DND-41 (cell line): ENCODE measurements at regions not wholly inside any gene's neighbourhood (a gene's known extent, or its start where the extent isn't known, plus 50 kb on each side); places are given as distances from the start of the nearest gene placed in this dataset.

Experiments
- ATAC-seq: fragments of 200-7000 bp; cut with Tn5 transposase; 3 replicates; pipeline ENCODE4 v1.9.1; 2021; ENCODE audit warnings: low read depth; ENCODE audit not compliant: insufficient read depth
- DNase-seq: peaks from one replicate; pipeline ENCODE4 v3.0.0-alpha.2; 2020
- H2AFZ ChIP-seq: 2 replicates; pipeline ENCODE4 v1.6.0; 2012; ENCODE audit warnings: low read depth, low read length
- H3K27ac ChIP-seq: 2 replicates; pipeline ENCODE4 v1.5.1; 2012; ENCODE audit warnings: low read length, inconsistent platforms
- H3K27me3 ChIP-seq: fragments of 200-600 bp; sonication (generic); 2 replicates; pipeline ENCODE4 v1.6.0; 2012; ENCODE audit warnings: low read length, mild to moderate bottlenecking, inconsistent platforms; ENCODE audit not compliant: insufficient read depth, poor library complexity
- H3K36me3 ChIP-seq: 2 replicates; pipeline ENCODE4 v1.5.1; 2012; ENCODE audit warnings: low read length, inconsistent platforms; ENCODE audit not compliant: insufficient read depth
- H3K4me1 ChIP-seq: 2 replicates; pipeline ENCODE4 v1.5.1; 2012; ENCODE audit warnings: mild to moderate bottlenecking, low read length; ENCODE audit not compliant: insufficient read depth
- H3K4me2 ChIP-seq: 2 replicates; pipeline ENCODE4 v1.6.0; 2012; ENCODE audit warnings: mild to moderate bottlenecking, moderate library complexity, low read length, inconsistent platforms; ENCODE audit not compliant: insufficient read depth
- H3K4me3 ChIP-seq, 2 experiments: fragments of 200-600 bp in 1 of 2; shearing (Covaris generic) in 1 of 2; 2 replicates each; pipeline ENCODE4 v1.5.1; 2012 to 2016; ENCODE audit warnings: inconsistent platforms in 2 of 2, low read length in 2 of 2, mild to moderate bottlenecking in 2 of 2, low read depth in 1 of 2, moderate library complexity in 1 of 2
- H3K79me2 ChIP-seq: 2 replicates; pipeline ENCODE4 v1.6.0; 2012; ENCODE audit warnings: low read length, inconsistent platforms; ENCODE audit not compliant: insufficient read depth
- H3K9ac ChIP-seq: 2 replicates; pipeline ENCODE4 v1.6.0; 2012; ENCODE audit warnings: low read depth, mild to moderate bottlenecking, inconsistent platforms, low read length, moderate library complexity
- H3K9me3 ChIP-seq: 2 replicates; pipeline ENCODE4 v1.5.1; 2012; ENCODE audit warnings: low read length, moderate library complexity, mild to moderate bottlenecking, inconsistent platforms; ENCODE audit not compliant: insufficient read depth, severe bottlenecking
- H4K20me1 ChIP-seq: 2 replicates; pipeline ENCODE4 v1.6.0; 2012; ENCODE audit warnings: low read length; ENCODE audit not compliant: insufficient read depth
- EZH2 ChIP-seq: IDR thresholded peaks from 3 replicates; pipeline ENCODE4 v1.6.1; 2012; ENCODE audit warnings: borderline replicate concordance, low read depth, mild to moderate bottlenecking, moderate library complexity, low read length, inconsistent platforms; ENCODE audit not compliant: severe bottlenecking
- TF ChIP-seq, protein P1 (sequence below): IDR thresholded peaks from 2 replicates; pipeline ENCODE4 v1.5.1; 2012; ENCODE audit warnings: borderline replicate concordance, low read length, moderate library complexity, mild to moderate bottlenecking; ENCODE audit not compliant: poor library complexity, severe bottlenecking; ENCODE audit errors: extremely low read depth

GRCh38 chr18:38966841-38967240 lies 1401.2 kb upstream of the CELF4 start:
- no peak for DNase-seq
- no peak overlapping the region for H3K4me2 ChIP-seq
- H3K9ac ChIP-seq: no peak overlapping the region
- TF ChIP-seq, protein P1, sequence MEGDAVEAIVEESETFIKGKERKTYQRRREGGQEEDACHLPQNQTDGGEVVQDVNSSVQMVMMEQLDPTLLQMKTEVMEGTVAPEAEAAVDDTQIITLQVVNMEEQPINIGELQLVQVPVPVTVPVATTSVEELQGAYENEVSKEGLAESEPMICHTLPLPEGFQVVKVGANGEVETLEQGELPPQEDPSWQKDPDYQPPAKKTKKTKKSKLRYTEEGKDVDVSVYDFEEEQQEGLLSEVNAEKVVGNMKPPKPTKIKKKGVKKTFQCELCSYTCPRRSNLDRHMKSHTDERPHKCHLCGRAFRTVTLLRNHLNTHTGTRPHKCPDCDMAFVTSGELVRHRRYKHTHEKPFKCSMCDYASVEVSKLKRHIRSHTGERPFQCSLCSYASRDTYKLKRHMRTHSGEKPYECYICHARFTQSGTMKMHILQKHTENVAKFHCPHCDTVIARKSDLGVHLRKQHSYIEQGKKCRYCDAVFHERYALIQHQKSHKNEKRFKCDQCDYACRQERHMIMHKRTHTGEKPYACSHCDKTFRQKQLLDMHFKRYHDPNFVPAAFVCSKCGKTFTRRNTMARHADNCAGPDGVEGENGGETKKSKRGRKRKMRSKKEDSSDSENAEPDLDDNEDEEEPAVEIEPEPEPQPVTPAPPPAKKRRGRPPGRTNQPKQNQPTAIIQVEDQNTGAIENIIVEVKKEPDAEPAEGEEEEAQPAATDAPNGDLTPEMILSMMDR: no peak
- no peak for TF ChIP-seq EZH2
- H3K36me3 ChIP-seq: no peaks in the 10 kb centered on the region
- peaks cover 7% of the 10 kb centered on the region; the same call in 1 of the 2 replicates for H3K4me1 ChIP-seq
- no peak for ATAC-seq
- H3K4me3 ChIP-seq: no peak overlapping the region
- H3K9me3 ChIP-seq: no peaks in the 10 kb centered on the region
- H3K27ac ChIP-seq: no peak overlapping the region
- H2AFZ ChIP-seq: no peak overlapping the region
- no peaks in the 10 kb centered on the region for H3K79me2 ChIP-seq
- no peaks in the 10 kb centered on the region for H4K20me1 ChIP-seq
- H3K27me3 ChIP-seq: no peaks in the 10 kb centered on the region

GRCh38 chr18:38963943-38964660 lies 1398.5 kb upstream of the CELF4 start:
- H3K4me2 ChIP-seq: no peak overlapping the region
- no peak for ATAC-seq
- no peak for DNase-seq
- H3K4me1 ChIP-seq: peaks cover 13% of the 10 kb centered on the region
- TF ChIP-seq EZH2: no peak
- TF ChIP-seq, protein P1: no peak
- no peaks in the 10 kb centered on the region for H3K27me3 ChIP-seq
- no peak overlapping the region for H3K4me3 ChIP-seq
- no peaks in the 10 kb centered on the region for H3K9me3 ChIP-seq
- no peaks in the 10 kb centered on the region for H3K79me2 ChIP-seq
- H3K27ac ChIP-seq: no peak overlapping the region
- no peak overlapping the region for H2AFZ ChIP-seq
- no peaks in the 10 kb centered on the region for H4K20me1 ChIP-seq
- no peaks in the 10 kb centered on the region for H3K36me3 ChIP-seq
- H3K9ac ChIP-seq: no peak overlapping the region

GRCh38 chr18:38961880-38962279 lies 1396.3 kb upstream of the CELF4 start:
- DNase-seq (no peak), ATAC-seq (no peak)
- Histone ChIP-seq H3K36me3 (no peaks in the 10 kb centered on the region), H3K27ac (peak overlapping the region; percentile 37; the same call in 1 of the 2 replicates), H3K79me2 (no peaks in the 10 kb centered on the region), H2AFZ (peak overlapping the region; percentile 59; the same call in 1 of the 2 replicates), H3K4me2 (no peak overlapping the region), H3K27me3 (no peaks in the 10 kb centered on the region), H4K20me1 (no peaks in the 10 kb centered on the region), H3K9ac (no peak overlapping the region), H3K9me3 (no peaks in the 10 kb centered on the region), H3K4me3 (no peak overlapping the region), H3K4me1 (peaks cover 13% of the 10 kb centered on the region)
- TF ChIP-seq, protein P1: no peak
- TF ChIP-seq EZH2: no peak
